Epithelial cell of proximal tubule (primary cell): ENCODE measurements at regions not wholly inside any gene's neighbourhood (a gene's known extent, or its start where the extent isn't known, plus 50 kb on each side); places are given as distances from the start of the nearest gene placed in this dataset.
"Not testable (repeated sequence)": the region's sequence is repeated elsewhere in the genome, so short reads cannot be mapped to it uniquely, and the experiment has no call there.

Experiments used
- DNase-seq: peaks from one replicate; pipeline ENCODE4 v3.0.0-alpha.2; 2011; ENCODE audit warnings: low read depth
- H3K4me3 ChIP-seq: 2 replicates; pipeline ENCODE4 v1.5.1; 2011; ENCODE audit warnings: low read depth, mild to moderate bottlenecking, low read length
- CTCF ChIP-seq: conservative IDR thresholded peaks from 2 replicates; pipeline ENCODE4 v1.5.1; 2012; ENCODE audit warnings: low read depth, mild to moderate bottlenecking, low read length

GRCh38 chr5:56302027-56302426, 68.9 kb upstream of the ANKRD55 start:
- DNase-seq: no peak
- H3K4me3 ChIP-seq: no peak overlapping the region
- TF ChIP-seq CTCF: no peak

GRCh38 chr5:56301069-56301468, 67.9 kb upstream of the ANKRD55 start:
- no peak for TF ChIP-seq CTCF
- H3K4me3 ChIP-seq: no peak overlapping the region
- peak; percentile 52 for DNase-seq

GRCh38 chr5:56299212-56299611, 66.1 kb upstream of the ANKRD55 start:
- H3K4me3 ChIP-seq: no peak overlapping the region
- TF ChIP-seq CTCF: no peak
- no peak for DNase-seq

- DNase-seq: no peak
- H3K4me3 ChIP-seq: no peak overlapping the region
- no peak for TF ChIP-seq CTCF
These were observed 65.4 kb upstream of the ANKRD55 start for GRCh38 chr5:56298336-56299090.

GRCh38 chr5:56297851-56298250, 64.7 kb upstream of the ANKRD55 start:
- no peak overlapping the region for H3K4me3 ChIP-seq
- no peak for TF ChIP-seq CTCF
- no peak for DNase-seq

GRCh38 chr5:56295311-56295710, 62.2 kb upstream of the ANKRD55 start:
- not testable (repeated sequence) for H3K4me3 ChIP-seq, DNase-seq

GRCh38 chr5:56294354-56294753, 61.2 kb upstream of the ANKRD55 start:
- no peak for DNase-seq
- TF ChIP-seq CTCF: no peak
- no peak overlapping the region for H3K4me3 ChIP-seq

- H3K4me3 ChIP-seq, DNase-seq: not testable (repeated sequence)
These were observed 59.7 kb upstream of the ANKRD55 start for GRCh38 chr5:56292874-56293273.
